Right atrium auricular region (tissue), 2 donors: ENCODE measurements at regions not wholly inside any gene's neighbourhood (a gene's known extent, or its start where the extent isn't known, plus 50 kb on each side); places are given as distances from the start of the nearest gene placed in this dataset.

ENCODE experiments used
- DNase-seq: peaks from one replicate; pipeline ENCODE4 v3.0.0-alpha.2; 2019; ENCODE audit warnings: low spot score
- H3K27ac ChIP-seq, 2 donors: fragments of 200-600 bp; sonication (generic); 1 replicate in 1 of 2; 2 replicates in 1 of 2; pipeline ENCODE4 v1.5.1; 2016 to 2019
- H3K27me3 ChIP-seq, 2 donors: fragments of 200-600 bp; sonication (generic); one replicate each; pipeline versions ENCODE4 v1.5.1 to v1.6.0; 2017 to 2019
- H3K36me3 ChIP-seq: fragments of 200-600 bp; sonication (generic); one replicate; pipeline ENCODE4 v1.5.1; 2016
- H3K4me1 ChIP-seq, 2 donors: fragments of 200-600 bp; sonication (generic); one replicate each; pipeline versions ENCODE4 v1.5.1 to v1.6.0; 2017 to 2019
- H3K4me3 ChIP-seq, 2 donors: fragments of 200-600 bp; sonication (generic); 1 replicate in 1 of 2; 2 replicates in 1 of 2; pipeline ENCODE4 v1.5.1; 2017 to 2019; ENCODE audit warnings: mild to moderate bottlenecking in 1 of 2, moderate library complexity in 1 of 2
- H3K9me3 ChIP-seq, 2 donors: fragments of 200-600 bp; sonication (generic); one replicate each; pipeline ENCODE4 v1.5.1; 2019
- TF ChIP-seq, protein P1 (sequence below), 2 donors: fragments of 200-600 bp; sonication (generic); IDR thresholded peaks; one replicate each; pipeline ENCODE4 v1.5.1; 2019; ENCODE audit warnings: antibody characterized with exemption in 2 of 2

GRCh38 chrX:149152941-149153340 lies 352.2 kb downstream of the IDS start:
- DNase-seq: no peak
- no peak overlapping the region for H3K27ac ChIP-seq
- peaks cover 0 to 8% of the 10 kb centered on the region in 2 donors for H3K9me3 ChIP-seq
- no peaks in the 10 kb centered on the region for H3K4me1 ChIP-seq
- no peaks in the 10 kb centered on the region for H3K27me3 ChIP-seq
- no peak overlapping the region for H3K4me3 ChIP-seq
- TF ChIP-seq, protein P1, sequence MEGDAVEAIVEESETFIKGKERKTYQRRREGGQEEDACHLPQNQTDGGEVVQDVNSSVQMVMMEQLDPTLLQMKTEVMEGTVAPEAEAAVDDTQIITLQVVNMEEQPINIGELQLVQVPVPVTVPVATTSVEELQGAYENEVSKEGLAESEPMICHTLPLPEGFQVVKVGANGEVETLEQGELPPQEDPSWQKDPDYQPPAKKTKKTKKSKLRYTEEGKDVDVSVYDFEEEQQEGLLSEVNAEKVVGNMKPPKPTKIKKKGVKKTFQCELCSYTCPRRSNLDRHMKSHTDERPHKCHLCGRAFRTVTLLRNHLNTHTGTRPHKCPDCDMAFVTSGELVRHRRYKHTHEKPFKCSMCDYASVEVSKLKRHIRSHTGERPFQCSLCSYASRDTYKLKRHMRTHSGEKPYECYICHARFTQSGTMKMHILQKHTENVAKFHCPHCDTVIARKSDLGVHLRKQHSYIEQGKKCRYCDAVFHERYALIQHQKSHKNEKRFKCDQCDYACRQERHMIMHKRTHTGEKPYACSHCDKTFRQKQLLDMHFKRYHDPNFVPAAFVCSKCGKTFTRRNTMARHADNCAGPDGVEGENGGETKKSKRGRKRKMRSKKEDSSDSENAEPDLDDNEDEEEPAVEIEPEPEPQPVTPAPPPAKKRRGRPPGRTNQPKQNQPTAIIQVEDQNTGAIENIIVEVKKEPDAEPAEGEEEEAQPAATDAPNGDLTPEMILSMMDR (IDR thresholded peaks at IDR 0.05): no peak
- H3K36me3 ChIP-seq: no peaks in the 10 kb centered on the region

- Histone ChIP-seq H3K36me3 (no peaks in the 10 kb centered on the region), H3K27me3 (no peaks in the 10 kb centered on the region), H3K9me3 (peaks cover 0 to 8% of the 10 kb centered on the region in 2 donors), H3K4me1 (no peaks in the 10 kb centered on the region), H3K27ac (no peak overlapping the region), H3K4me3 (no peak overlapping the region)
- DNase-seq: no peak
- TF ChIP-seq, protein P1 (IDR thresholded peaks at IDR 0.05): no peak
These were observed 353.0 kb downstream of the IDS start for GRCh38 chrX:149151805-149152757.

- TF ChIP-seq, protein P1 (IDR thresholded peaks at IDR 0.05): no peak
- Histone ChIP-seq H3K27ac (no peak overlapping the region), H3K9me3 (peaks cover 0 to 8% of the 10 kb centered on the region in 2 donors), H3K36me3 (no peaks in the 10 kb centered on the region), H3K4me1 (no peaks in the 10 kb centered on the region), H3K27me3 (no peaks in the 10 kb centered on the region), H3K4me3 (no peak overlapping the region)
- DNase-seq: no peak
These were observed 359.2 kb downstream of the IDS start for GRCh38 chrX:149145845-149146285.

DNA sequence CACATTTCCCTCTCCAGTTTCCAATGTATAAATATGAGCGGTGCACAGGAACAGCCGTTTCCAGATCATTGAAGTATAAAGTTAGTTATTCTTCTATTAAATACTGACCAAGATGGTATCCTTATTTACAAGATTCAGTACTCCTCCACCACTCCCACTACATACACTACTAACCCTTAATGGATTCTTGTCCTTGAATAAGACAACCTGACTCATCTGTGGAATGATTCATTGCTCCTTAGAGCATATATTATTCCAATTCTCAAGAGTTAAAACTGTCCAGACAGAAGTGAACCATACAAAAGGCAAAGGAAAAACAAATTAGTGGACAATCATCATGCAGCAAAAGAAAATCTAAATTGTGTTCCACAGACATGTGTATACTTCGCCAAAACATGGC lies 373.3 kb downstream of the IDS start:
- DNase-seq: no peak
- TF ChIP-seq, protein P1 (IDR thresholded peaks at IDR 0.05): no peak
- H3K9me3 ChIP-seq: no peaks in the 10 kb centered on the region

GRCh38 chrX:149129767-149130166 lies 375.3 kb downstream of the IDS start:
- no peak overlapping the region for H3K4me3 ChIP-seq
- TF ChIP-seq, protein P1 (IDR thresholded peaks at IDR 0.05): no peak
- no peak for DNase-seq

More for the DNA sequence above, 373.3 kb downstream of the IDS start:
- Histone ChIP-seq H3K36me3 (no peaks in the 10 kb centered on the region), H3K27ac (no peak overlapping the region), H3K4me3 (no peak overlapping the region), H3K4me1 (no peaks in the 10 kb centered on the region), H3K27me3 (no peaks in the 10 kb centered on the region)

More at GRCh38 chrX:149129767-149130166, 375.3 kb downstream of the IDS start:
- Histone ChIP-seq H3K27ac (no peak overlapping the region), H3K9me3 (no peaks in the 10 kb centered on the region), H3K4me1 (no peaks in the 10 kb centered on the region), H3K27me3 (no peaks in the 10 kb centered on the region), H3K36me3 (no peaks in the 10 kb centered on the region)
